ENCODE measurements at regions not wholly inside any gene's neighbourhood (a gene's known extent, or its start where the extent isn't known, plus 50 kb on each side); places are given as distances from the start of the nearest gene placed in this dataset.

DNA sequence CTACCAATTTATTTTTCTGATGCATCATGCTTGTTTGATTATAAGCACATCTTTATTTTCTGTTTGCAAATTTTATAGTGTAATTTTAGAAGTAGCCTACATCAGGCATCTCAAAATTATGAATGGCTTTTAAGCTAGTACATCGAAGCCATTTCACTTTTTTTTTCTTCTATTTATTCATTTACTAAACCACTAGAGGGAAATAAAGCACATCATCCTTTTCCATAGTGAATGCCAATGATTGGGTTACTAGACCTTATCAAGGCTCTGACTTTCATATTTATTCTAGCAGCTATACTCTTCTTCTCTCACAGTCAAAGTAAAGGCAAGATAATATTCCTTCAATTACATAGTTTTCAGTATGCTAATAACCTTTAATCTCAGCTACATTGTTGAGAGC, 736.4 kb upstream of the LRFN5 start:
- DNase-seq, result no peak

GRCh38 chr14:40859055-40859454, 747.6 kb upstream of the LRFN5 start:
- no peak for DNase-seq

DNA sequence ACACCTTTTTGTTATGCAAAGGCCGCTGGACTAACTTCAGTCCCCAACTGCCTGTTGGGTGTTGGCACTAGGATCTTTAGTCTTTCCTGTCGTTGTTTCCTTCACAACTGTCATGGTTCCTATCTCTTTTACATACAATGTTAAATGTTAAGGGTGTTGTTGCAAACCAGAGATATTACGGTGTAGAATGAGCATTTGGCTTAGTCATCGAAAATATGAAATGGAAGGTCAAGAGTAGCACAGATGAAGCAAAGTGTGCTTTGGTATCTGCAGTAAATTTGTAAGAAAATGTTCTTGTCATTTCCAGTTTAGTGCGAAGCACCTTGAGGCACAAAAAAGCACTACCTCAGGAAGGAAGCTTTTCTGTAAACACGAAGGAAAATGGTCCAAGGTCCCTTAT, 751.3 kb upstream of the LRFN5 start:
- DNase-seq, result no peak

GRCh38 chr14:40850191-40850590, 756.5 kb upstream of the LRFN5 start:
- no peak for DNase-seq

- no peak for DNase-seq
These were observed 759.2 kb upstream of the LRFN5 start for GRCh38 chr14:40847480-40847879.

- no peak for DNase-seq
These were observed 763.9 kb upstream of the LRFN5 start for GRCh38 chr14:40842816-40843215.

DNA sequence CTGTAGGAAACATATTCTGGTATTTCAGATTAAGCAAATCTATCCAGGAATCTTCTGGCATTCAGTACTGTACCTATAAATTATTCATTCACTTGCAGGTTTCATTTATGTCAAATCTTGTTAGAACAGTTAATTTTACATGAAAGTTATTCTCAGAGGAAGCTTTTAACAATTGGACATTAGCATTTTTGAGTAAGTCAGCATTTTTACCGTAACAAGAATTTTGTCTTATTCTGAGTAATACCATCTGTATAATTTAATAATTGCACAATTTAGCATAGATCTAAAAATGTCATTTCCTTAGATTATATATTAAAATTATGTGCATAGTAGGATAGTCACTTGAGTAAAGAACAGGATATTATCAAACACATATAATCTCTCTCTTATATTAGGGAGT, 764.8 kb upstream of the LRFN5 start:
- no peak for DNase-seq

DNA sequence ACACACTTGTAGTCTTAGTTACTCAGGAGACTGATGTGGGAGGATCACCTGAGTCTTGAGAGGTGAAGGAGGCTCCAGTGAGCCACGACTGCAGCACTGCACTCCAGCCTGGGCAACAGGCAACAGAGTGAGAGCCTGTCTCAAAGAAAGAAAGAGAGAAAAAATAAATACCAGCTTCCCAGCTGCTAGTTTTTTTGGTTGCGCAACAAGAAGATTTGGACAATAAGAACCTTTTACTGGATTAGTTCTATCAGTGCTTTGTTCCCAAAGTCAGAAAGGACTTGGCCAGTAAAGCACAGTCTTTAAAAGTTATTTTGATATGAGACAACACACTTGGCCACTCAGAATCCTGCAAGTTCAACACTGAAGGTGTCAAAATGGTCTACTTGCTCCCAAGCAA, 768.1 kb upstream of the LRFN5 start:
- DNase-seq, result no peak

DNA sequence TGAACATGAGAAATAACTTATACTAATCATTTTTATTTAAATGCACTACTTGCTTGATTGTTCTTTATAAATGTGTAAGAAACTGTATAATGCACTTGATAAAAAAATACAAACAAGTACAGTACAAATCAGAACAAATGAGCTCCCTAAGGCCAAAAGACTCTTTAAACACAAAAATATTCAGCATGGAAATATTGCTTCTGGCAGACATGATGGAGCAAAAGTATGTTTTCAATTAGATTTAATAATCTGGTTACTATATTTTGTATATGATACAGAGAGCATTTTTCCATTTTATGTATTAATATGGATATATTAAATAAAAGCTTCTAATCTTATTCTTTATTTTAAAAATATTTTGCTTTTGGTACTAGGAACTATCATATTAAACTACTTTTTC, 800.2 kb upstream of the LRFN5 start:
- no peak for DNase-seq

GRCh38 chr14:40796168-40796567, 810.5 kb upstream of the LRFN5 start:
- no peak for DNase-seq

DNA sequence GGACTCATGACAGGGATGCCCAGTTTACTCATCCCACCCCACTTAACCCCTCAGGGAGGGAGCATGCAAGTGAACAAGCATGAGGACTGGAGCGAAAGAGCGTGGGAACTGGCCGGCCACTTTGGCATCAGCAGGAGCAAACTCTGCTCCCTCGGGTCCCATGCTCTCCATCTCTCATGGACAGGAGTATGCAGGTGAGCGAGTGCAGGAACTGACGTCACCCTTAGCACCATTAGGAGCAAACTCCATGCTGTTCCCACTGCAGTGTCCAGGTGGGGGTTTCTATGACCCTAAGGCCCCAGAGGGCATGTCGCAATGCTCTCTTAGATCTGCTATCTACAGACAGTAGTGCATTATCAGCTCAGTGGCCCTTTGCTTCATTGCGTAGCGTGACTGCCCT, 821.8 kb upstream of the LRFN5 start:
- DNase-seq, result no peak

- no peak for DNase-seq
These were observed 844.0 kb upstream of the LRFN5 start for GRCh38 chr14:40762685-40763084.

DNA sequence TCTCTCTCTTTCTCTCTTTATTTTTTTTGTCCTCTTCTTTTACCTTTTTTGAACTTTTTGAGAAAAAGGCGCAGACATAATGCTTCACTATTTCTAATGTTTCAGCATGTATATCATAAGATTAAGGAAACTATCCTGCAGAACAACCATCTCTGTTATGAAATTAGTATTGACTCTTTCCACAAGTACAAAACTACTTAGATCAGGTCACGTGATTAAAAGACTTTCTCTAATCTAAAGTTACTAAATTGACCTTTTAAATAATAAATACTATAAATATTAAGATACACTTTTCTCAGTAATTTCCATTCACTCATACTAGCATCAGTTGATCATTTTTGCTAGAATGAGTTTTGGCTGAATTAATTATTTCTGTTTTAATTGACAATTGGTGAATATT, 844.5 kb upstream of the LRFN5 start:
- no peak for DNase-seq

- DNase-seq, result no peak
These were observed 846.0 kb upstream of the LRFN5 start for GRCh38 chr14:40760704-40761103.

DNA sequence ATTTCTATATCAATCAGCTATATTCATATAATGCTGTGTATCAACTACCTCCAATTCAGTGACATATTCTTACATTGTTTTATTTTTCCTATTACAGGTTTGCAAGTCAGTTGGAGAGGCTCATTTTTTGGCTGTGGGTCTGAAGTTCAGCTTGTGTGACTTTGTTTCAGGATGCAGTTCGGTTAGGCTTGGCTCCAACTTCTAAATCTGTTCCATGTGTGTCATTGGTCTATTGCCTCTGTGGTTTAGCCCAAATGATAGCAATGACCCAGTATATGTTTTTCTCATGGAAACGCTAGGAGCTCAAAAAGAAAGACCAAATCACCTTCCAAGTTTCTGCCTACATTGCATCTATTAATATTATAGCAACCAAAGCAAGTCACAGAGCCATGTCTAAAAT, 848.6 kb upstream of the LRFN5 start:
- no peak for DNase-seq

DNA sequence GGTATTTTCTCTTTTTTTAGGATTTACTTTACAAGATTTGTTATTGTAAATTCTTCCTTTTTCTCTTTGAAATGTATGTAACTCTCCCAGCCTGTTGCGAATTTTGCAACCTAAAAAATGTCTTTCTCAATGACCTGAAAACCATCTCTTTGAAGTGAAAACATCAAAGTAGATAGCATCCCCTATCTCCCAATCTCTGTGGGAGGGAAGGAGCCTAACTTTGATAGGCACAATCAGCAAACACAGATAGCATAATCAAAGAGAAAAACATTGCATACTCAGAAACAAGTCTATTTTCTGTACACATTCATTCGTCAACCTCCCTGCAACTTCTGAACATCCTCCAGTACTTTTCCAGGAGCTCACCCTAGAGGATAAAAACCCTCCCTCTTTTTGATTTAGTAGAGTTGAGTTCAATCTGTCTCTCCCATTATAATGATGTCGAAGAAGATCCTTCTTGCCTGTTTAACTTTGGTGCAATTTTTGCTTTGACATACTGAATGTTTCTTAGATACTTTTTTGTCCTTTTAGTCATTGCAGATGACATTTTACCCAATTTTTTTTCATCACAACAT, 849.2 kb upstream of the LRFN5 start:
- no peak for DNase-seq

GRCh38 chr14:40733206-40733605, 873.5 kb upstream of the LRFN5 start:
- DNase-seq, result no peak

DNA sequence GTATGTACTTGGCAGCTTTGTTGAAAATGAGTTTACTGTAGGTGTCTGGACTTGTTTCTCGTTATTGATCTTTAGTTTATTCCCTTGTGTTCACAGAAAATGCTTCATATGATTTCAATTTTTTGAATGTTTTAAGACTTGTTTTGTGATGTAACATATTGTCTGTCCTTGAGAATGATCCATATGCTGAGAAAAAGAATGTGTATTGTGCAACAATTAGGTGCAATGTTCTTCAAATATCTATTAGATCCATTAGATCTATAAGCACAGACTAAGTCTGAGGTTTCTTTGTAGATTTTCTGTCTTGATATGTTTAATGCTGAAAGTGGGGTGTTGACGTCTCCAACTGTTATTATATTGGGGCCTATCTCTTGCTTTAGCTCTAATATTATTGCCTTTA, 879.6 kb upstream of the LRFN5 start:
- DNase-seq, result no peak

DNA sequence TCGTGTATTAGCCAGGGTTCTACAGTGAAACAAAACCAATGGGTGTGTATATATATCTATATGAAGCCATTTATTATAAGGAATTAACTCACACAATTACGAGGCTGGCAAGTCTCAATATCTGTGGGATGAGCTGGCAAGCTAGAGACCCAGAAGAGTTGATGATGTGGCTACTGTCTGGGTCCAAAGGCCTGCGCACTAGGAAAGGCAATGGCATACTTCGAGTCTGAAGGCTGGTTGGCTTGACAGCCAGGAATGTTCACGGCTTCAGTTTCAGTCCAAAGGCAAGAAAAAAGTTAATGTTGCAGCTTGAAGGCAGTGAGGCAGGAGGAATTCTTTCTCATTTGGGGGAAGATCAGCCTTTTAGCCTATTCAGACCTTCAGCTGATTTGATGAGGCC, 893.3 kb upstream of the LRFN5 start:
- DNase-seq, result no peak

DNA sequence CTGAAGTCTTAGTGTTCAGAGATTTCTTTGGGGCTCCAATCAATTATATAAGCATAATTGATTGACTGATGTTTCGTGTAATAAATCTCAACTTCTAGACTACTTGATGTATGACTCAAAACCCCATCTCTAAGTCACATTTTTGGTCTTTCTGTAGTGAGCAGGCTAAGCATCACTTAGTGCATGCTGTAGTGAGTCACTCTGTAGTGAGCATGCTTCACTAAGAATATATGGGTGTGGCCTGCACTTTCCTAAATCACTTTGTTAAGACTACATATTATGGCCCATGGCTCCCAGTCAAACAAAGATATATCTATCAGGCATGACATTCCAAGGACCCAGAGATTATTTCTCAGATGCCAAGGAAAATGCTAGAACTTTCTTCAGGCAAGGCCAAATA, 909.4 kb upstream of the LRFN5 start:
- DNase-seq, result no peak

DNA sequence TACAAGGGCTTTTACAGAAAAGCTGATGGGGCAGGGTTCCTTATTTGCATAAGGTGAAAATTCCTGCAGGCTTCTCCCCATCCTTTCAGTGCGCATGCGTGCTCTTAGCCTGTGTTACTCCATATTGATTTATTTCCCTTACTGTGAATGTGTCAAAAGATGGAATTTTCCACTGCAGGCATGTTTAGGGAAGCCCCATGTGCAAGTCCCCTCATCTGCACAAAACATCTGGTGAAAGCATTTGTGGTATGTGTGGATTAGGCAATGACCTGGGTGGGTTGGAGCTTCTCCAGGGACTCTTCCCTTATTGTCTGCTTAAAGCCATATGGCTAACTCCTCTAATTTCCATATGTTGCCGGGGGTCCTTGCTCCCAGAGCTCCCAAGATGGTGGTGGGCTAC, 912.7 kb upstream of the LRFN5 start:
- DNase-seq, result no peak

DNA sequence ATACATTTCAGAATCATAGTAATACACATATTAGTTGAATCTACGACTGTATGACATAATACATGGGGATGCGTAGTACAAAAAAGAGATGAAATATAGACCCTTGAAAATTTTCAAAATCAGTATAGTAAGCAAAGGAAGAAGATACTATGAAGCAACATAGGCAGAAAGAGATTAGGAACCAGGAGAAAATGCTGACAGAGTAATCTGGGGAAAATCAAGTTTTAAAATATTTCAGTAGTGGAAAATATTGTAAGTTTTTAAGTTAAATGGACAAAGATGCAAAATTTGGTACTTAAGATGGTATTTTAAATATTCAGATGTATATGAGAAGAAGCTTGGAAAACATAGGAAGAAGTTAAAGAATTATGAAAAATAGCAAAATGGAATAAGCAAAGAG, 915.6 kb upstream of the LRFN5 start:
- no peak for DNase-seq

DNA sequence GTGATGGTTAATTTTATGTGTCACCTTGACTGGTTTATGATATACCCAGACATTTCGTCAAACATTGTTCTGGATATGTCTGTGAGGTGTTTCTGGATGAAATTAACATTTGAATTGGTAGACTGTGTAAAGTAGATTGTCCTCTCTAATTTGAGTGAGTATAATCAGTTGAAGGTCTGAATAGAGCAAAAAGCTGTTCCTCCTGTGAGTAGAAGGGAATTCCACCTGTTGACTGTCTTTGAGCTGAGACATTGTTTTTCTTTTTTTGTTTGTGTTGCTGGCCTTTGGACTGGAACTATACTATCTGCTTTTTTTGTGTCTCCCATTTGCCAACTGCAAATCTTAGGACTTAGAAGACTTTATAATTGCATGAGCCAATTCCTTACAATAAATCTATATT, 920.9 kb upstream of the LRFN5 start:
- no peak for DNase-seq

DNA sequence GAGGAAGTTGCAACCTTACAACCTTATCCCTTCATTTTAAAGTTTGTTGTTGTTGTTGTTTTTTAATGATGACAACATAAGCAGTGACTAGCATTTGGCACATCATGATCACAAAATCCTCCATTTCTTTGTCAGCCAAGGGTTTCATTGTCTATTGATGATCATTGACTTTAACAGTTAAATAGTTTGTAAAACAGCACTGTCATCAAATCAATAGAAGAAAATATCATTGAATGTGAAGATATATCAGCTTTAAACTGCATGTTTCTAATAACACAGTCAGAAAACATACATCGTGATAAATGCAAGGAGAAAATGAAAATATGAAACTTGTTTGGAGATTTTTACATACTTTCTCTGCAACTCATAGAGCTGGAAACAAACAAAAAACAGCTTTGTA, 922.3 kb upstream of the LRFN5 start:
- no peak for DNase-seq

GRCh38 chr14:40682131-40682913, 924.4 kb upstream of the LRFN5 start:
- no peak for DNase-seq

Measured in inflammatory macrophage treated with lipopolysaccharide for 1 hour (primary cell).